GM21619 (cell line): ENCODE measurements at regions not wholly inside any gene's neighbourhood (a gene's known extent, or its start where the extent isn't known, plus 50 kb on each side); places are given as distances from the start of the nearest gene placed in this dataset.

ENCODE experiments used
- ATAC-seq: cut with Tn5 transposase; IDR thresholded peaks from one replicate; pipeline ENCODE4 v1.9.1; 2021; ENCODE audit not compliant: unreplicated experiment

GRCh38 chr4:178258603-178259002 is 816.4 kb upstream of the AGA start:
- ATAC-seq = no peak

- ATAC-seq = no peak
Measured at GRCh38 chr4:178259566-178259965, 817.3 kb upstream of the AGA start.

GRCh38 chr4:178264001-178264400 is 821.8 kb upstream of the AGA start:
- no peak for ATAC-seq

GRCh38 chr4:178271386-178271785 is 829.1 kb upstream of the AGA start:
- ATAC-seq = no peak

DNA sequence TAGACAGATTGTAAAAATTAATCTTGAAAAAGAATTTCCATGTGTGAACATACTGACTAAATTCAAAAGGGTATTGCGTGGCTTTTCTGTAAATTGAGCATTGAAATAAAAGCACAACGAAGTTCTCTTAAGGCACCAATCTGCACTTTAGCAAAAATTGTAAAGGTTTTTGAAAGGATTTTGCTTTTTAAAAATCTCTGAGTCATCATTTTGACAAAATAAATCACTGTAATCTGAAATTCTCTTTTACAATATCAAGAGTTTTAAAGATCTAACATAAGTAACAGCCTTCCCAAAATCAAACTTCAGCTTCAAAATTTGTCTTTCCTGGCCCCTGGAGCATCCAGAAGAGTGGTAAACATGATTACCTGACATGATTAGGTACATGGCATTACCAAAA is 830.9 kb upstream of the AGA start:
- ATAC-seq = no peak

- no peak for ATAC-seq
Measured at GRCh38 chr4:178275671-178276360, 833.6 kb upstream of the AGA start.

GRCh38 chr4:178280362-178280761 is 838.1 kb upstream of the AGA start:
- ATAC-seq = no peak

DNA sequence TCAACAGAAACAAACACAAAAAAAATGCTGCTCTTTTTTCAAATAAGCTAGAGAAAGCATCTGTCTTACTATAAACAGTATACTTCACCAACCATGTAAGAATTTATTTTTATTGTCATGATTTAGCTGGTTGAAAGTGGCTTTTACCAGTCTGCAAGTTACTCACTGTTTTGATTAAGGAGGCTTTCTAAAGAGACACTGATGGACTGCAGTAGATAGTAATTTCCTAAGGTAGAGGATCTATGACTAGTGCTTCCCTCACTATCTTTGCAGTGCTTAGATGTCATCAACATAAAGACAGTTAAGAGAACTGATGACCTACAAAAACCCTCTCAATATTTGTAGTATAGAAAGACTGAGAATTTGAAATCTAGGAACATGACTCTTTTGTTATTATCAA is 846.2 kb upstream of the AGA start:
- no peak for ATAC-seq

DNA sequence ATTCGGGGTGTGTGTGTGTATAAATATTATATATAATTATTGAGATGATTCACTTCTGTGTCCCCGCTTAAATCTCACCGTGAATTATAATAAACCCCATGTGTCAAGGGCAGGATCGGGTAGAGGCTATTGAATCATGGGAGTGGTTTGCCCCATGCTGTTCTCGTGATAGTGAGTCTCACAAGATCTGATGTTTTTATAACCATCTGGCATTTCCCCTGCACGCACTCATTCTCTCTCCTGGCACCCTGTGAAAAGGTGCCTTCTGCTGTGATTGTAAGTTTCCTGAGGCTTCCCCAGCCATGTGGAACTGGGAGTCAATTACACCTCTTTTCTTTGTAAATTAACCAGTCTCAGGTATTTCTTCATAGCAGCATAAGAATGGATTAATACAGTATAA is 851.4 kb upstream of the AGA start:
- no peak for ATAC-seq

- no peak for ATAC-seq
Measured at GRCh38 chr4:178296669-178297068, 854.4 kb upstream of the AGA start.

GRCh38 chr4:178306565-178306964 is 864.3 kb upstream of the AGA start:
- no peak for ATAC-seq

GRCh38 chr4:178309890-178310289 is 867.7 kb upstream of the AGA start:
- no peak for ATAC-seq

DNA sequence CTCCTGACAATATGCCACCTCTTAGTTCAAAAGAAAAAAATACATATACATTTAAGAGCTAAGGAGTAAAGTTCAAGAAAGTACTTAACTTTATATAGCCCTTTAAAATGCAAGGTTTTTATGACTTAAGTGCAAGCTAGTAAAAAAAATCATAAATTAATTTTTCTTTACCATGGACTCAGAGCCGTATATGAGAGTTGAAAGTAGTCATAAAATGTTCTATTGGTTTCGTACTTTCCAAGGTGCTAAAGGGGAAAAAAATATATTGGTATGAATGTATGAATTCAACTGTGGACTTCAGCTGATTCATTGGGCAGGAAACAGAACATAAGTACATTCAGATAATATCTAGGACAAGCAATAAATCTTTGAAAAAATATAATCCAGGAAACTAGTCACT is 869.8 kb upstream of the AGA start:
- ATAC-seq = no peak

- ATAC-seq = no peak
Measured at GRCh38 chr4:178314287-178314686, 872.0 kb upstream of the AGA start.

DNA sequence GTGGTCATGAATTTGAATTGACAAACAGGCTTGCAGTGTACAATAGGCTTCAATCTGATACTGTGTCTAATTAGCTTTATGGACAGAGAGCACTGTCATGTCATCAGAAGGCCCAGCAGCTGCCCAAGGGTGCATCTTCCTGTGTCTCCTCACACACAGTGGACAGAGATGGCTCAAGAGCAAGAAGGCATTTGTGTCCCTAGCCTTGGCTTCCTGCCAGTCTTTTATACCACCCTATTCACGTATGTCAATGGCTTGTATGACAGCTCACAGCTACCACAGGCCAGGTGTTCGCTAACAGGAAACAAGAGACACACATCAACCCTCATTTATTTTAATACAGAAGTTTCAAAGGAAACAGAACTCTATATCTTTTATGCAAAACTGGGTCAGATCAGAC is 874.0 kb upstream of the AGA start:
- no peak for ATAC-seq

GRCh38 chr4:178320003-178320402 is 877.8 kb upstream of the AGA start:
- no peak for ATAC-seq

- no peak for ATAC-seq
Measured at GRCh38 chr4:178322524-178323183, 880.4 kb upstream of the AGA start.

DNA sequence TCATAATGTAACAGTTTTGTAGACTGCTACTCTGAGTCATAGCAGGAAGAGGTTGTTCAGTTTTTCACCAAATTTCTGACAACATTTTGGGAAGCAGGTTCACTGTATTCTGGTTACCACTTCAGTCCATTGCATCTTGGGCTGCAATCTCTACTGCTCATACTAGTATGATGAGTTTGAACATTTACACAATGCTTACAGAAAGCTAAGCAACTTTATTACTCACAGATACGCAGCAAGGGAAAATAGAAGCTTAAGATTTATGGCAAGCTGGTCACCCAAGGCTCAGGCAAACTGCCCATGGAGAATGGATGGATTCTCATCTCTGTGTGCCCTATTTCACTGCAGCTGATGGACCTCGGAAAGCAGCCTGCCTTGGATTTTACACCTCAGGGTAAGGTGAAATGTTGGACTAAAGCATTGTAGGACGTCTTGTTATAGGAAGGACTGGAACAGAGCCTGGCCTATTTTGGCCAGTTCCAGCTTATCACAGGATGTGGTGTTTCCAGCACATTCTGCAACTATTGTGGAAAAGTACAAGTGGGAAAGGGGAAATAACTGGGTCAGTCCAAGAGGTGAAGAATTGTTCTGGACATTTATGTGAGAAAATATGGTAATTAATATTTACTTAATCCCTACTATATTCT is 887.1 kb upstream of the AGA start:
- no peak for ATAC-seq

GRCh38 chr4:178333355-178333754 is 891.1 kb upstream of the AGA start:
- no peak for ATAC-seq

- ATAC-seq = no peak
Measured at GRCh38 chr4:178339769-178340168, 897.5 kb upstream of the AGA start.

- ATAC-seq = no peak
Measured at GRCh38 chr4:178340468-178340867, 898.2 kb upstream of the AGA start.

- no peak for ATAC-seq
Measured at GRCh38 chr4:178344096-178344495, 901.9 kb upstream of the AGA start.
